ENCODE measurements at regions not wholly inside any gene's neighbourhood (a gene's known extent, or its start where the extent isn't known, plus 50 kb on each side); places are given as distances from the start of the nearest gene placed in this dataset.

- WGBS, 2 donors: 52 to 63% methylated on average over 3 of the region's 3 CpGs
- H3K27ac ChIP-seq (ENCODE audit: low read depth in 1 of 2, low read length in 2 of 2): no peak overlapping the region
- DNase-seq (no peak), ATAC-seq (ENCODE audit: low FRiP score) (no peak)
- intact Hi-C loops (cut with DNase I): no loop called here
- no peaks in the 10 kb centered on the region for H3K9me3 ChIP-seq (ENCODE audit: control insufficient read depth, low read length)
- no peaks in the 10 kb centered on the region for H3K4me1 ChIP-seq (ENCODE audit: control insufficient read depth in 1 of 2, insufficient read depth in 2 of 2, low read length in 2 of 2)
- no peaks in the 10 kb centered on the region for H3K36me3 ChIP-seq (ENCODE audit: control insufficient read depth in 1 of 2, insufficient read depth in 2 of 2, low read length in 1 of 2)
- no peak overlapping the region for H3K4me3 ChIP-seq (ENCODE audit: low read length in 2 of 2)
- no peaks in the 10 kb centered on the region for H3K27me3 ChIP-seq (ENCODE audit: control insufficient read depth in 1 of 2, insufficient read depth in 2 of 2, low read length in 1 of 2)
These were observed 447.8 kb upstream of the KCND2 start for GRCh38 chr7:119825091-119825655.

- DNase-seq (no peak), ATAC-seq (ENCODE audit: low FRiP score) (no peak)
- intact Hi-C loops (cut with DNase I): no loop called here
- no peaks in the 10 kb centered on the region for H3K9me3 ChIP-seq (ENCODE audit: control insufficient read depth, low read length)
- no peaks in the 10 kb centered on the region for H3K4me1 ChIP-seq (ENCODE audit: control insufficient read depth in 1 of 2, insufficient read depth in 2 of 2, low read length in 2 of 2)
- WGBS, 2 donors: 96 to 98% methylated on average over 1 of the region's 1 CpG
- no peak overlapping the region for H3K4me3 ChIP-seq (ENCODE audit: low read length in 2 of 2)
- H3K36me3 ChIP-seq (ENCODE audit: control insufficient read depth in 1 of 2, insufficient read depth in 2 of 2, low read length in 1 of 2): no peaks in the 10 kb centered on the region
- H3K27ac ChIP-seq (ENCODE audit: low read depth in 1 of 2, low read length in 2 of 2): no peak overlapping the region
- H3K27me3 ChIP-seq (ENCODE audit: control insufficient read depth in 1 of 2, insufficient read depth in 2 of 2, low read length in 1 of 2): no peaks in the 10 kb centered on the region
These were observed 446.4 kb upstream of the KCND2 start for GRCh38 chr7:119826547-119826946.

- Histone ChIP-seq H3K9me3 (ENCODE audit: control insufficient read depth, low read length) (peaks cover 4% of the 10 kb centered on the region), H3K27ac (ENCODE audit: low read depth in 1 of 2, low read length in 2 of 2) (no peak overlapping the region), H3K27me3 (ENCODE audit: control insufficient read depth in 1 of 2, insufficient read depth in 2 of 2, low read length in 1 of 2) (no peaks in the 10 kb centered on the region), H3K36me3 (ENCODE audit: control insufficient read depth in 1 of 2, insufficient read depth in 2 of 2, low read length in 1 of 2) (no peaks in the 10 kb centered on the region), H3K4me3 (ENCODE audit: low read length in 2 of 2) (no peak overlapping the region), H3K4me1 (ENCODE audit: control insufficient read depth in 1 of 2, insufficient read depth in 2 of 2, low read length in 2 of 2) (no peaks in the 10 kb centered on the region)
- 95% methylated on average over 6 of the region's 6 CpGs for WGBS, 2 donors
- intact Hi-C loops (cut with DNase I): no loop called here
- DNase-seq (no peak), ATAC-seq (ENCODE audit: low FRiP score) (no peak)
These were observed 434.5 kb upstream of the KCND2 start for GRCh38 chr7:119838444-119838843.

- 41 to 51% methylated on average over 1 of the region's 1 CpG for WGBS, 2 donors
- ATAC-seq (ENCODE audit: low FRiP score) (no peak), DNase-seq (no peak)
- Histone ChIP-seq H3K4me3 (ENCODE audit: low read length in 2 of 2) (no peak overlapping the region), H3K27me3 (ENCODE audit: control insufficient read depth in 1 of 2, insufficient read depth in 2 of 2, low read length in 1 of 2) (no peaks in the 10 kb centered on the region), H3K36me3 (ENCODE audit: control insufficient read depth in 1 of 2, insufficient read depth in 2 of 2, low read length in 1 of 2) (no peaks in the 10 kb centered on the region), H3K27ac (ENCODE audit: low read depth in 1 of 2, low read length in 2 of 2) (no peak overlapping the region), H3K4me1 (ENCODE audit: control insufficient read depth in 1 of 2, insufficient read depth in 2 of 2, low read length in 2 of 2) (no peaks in the 10 kb centered on the region), H3K9me3 (ENCODE audit: control insufficient read depth, low read length) (peaks cover 4% of the 10 kb centered on the region)
- intact Hi-C loops (cut with DNase I): no loop called here
These were observed 430.6 kb upstream of the KCND2 start for GRCh38 chr7:119842337-119842736.

GRCh38 chr7:119842786-119843185, 430.2 kb upstream of the KCND2 start:
- H3K4me3 ChIP-seq (ENCODE audit: low read length in 2 of 2): no peak overlapping the region
- H3K27me3 ChIP-seq (ENCODE audit: control insufficient read depth in 1 of 2, insufficient read depth in 2 of 2, low read length in 1 of 2): no peaks in the 10 kb centered on the region
- H3K36me3 ChIP-seq (ENCODE audit: control insufficient read depth in 1 of 2, insufficient read depth in 2 of 2, low read length in 1 of 2): no peaks in the 10 kb centered on the region
- 60 to 64% methylated on average over 1 of the region's 1 CpG for WGBS, 2 donors
- intact Hi-C loops (cut with DNase I): no loop called here
- H3K27ac ChIP-seq (ENCODE audit: low read depth in 1 of 2, low read length in 2 of 2): no peak overlapping the region
- no peaks in the 10 kb centered on the region for H3K4me1 ChIP-seq (ENCODE audit: control insufficient read depth in 1 of 2, insufficient read depth in 2 of 2, low read length in 2 of 2)
- H3K9me3 ChIP-seq (ENCODE audit: control insufficient read depth, low read length): peaks cover 4% of the 10 kb centered on the region
- no peak for ATAC-seq (ENCODE audit: low FRiP score)
- DNase-seq: no peak

- ATAC-seq (ENCODE audit: low FRiP score) (no peak), DNase-seq (no peak)
- Histone ChIP-seq H3K4me3 (ENCODE audit: low read length in 2 of 2) (no peak overlapping the region), H3K27ac (ENCODE audit: low read depth in 1 of 2, low read length in 2 of 2) (no peak overlapping the region), H3K27me3 (ENCODE audit: control insufficient read depth in 1 of 2, insufficient read depth in 2 of 2, low read length in 1 of 2) (no peaks in the 10 kb centered on the region), H3K9me3 (ENCODE audit: control insufficient read depth, low read length) (no peaks in the 10 kb centered on the region), H3K4me1 (ENCODE audit: control insufficient read depth in 1 of 2, insufficient read depth in 2 of 2, low read length in 2 of 2) (no peaks in the 10 kb centered on the region), H3K36me3 (ENCODE audit: control insufficient read depth in 1 of 2, insufficient read depth in 2 of 2, low read length in 1 of 2) (no peaks in the 10 kb centered on the region)
- intact Hi-C loops (cut with DNase I): no loop called here
These were observed 411.6 kb upstream of the KCND2 start for GRCh38 chr7:119861385-119861784.

GRCh38 chr7:119868387-119868786, 404.6 kb upstream of the KCND2 start:
- no peak overlapping the region for H3K27ac ChIP-seq (ENCODE audit: low read depth in 1 of 2, low read length in 2 of 2)
- DNase-seq (no peak), ATAC-seq (ENCODE audit: low FRiP score) (no peak)
- H3K36me3 ChIP-seq (ENCODE audit: control insufficient read depth in 1 of 2, insufficient read depth in 2 of 2, low read length in 1 of 2): no peaks in the 10 kb centered on the region
- WGBS, 2 donors: 74 to 82% methylated on average over 2 of the region's 2 CpGs
- intact Hi-C loops (cut with DNase I): no loop called here
- H3K4me3 ChIP-seq (ENCODE audit: low read length in 2 of 2): no peak overlapping the region
- H3K27me3 ChIP-seq (ENCODE audit: control insufficient read depth in 1 of 2, insufficient read depth in 2 of 2, low read length in 1 of 2): no peaks in the 10 kb centered on the region
- H3K9me3 ChIP-seq (ENCODE audit: control insufficient read depth, low read length): no peaks in the 10 kb centered on the region
- no peaks in the 10 kb centered on the region for H3K4me1 ChIP-seq (ENCODE audit: control insufficient read depth in 1 of 2, insufficient read depth in 2 of 2, low read length in 2 of 2)

GRCh38 chr7:119879835-119880234, 393.1 kb upstream of the KCND2 start:
- Histone ChIP-seq H3K27ac (ENCODE audit: low read depth in 1 of 2, low read length in 2 of 2) (no peak overlapping the region), H3K36me3 (ENCODE audit: control insufficient read depth in 1 of 2, insufficient read depth in 2 of 2, low read length in 1 of 2) (no peaks in the 10 kb centered on the region), H3K27me3 (ENCODE audit: control insufficient read depth in 1 of 2, insufficient read depth in 2 of 2, low read length in 1 of 2) (no peaks in the 10 kb centered on the region), H3K4me3 (ENCODE audit: low read length in 2 of 2) (no peak overlapping the region), H3K4me1 (ENCODE audit: control insufficient read depth in 1 of 2, insufficient read depth in 2 of 2, low read length in 2 of 2) (no peaks in the 10 kb centered on the region), H3K9me3 (ENCODE audit: control insufficient read depth, low read length) (no peaks in the 10 kb centered on the region)
- intact Hi-C loops (cut with DNase I): no loop called here
- DNase-seq: no peak
- 79% methylated on average over 1 of the region's 1 CpG for WGBS, 2 donors
- no peak for ATAC-seq (ENCODE audit: low FRiP score)

- intact Hi-C loops (cut with DNase I): no loop called here
- DNase-seq: no peak
- H3K27me3 ChIP-seq (ENCODE audit: control insufficient read depth in 1 of 2, insufficient read depth in 2 of 2, low read length in 1 of 2): no peaks in the 10 kb centered on the region
- 75 to 76% methylated on average over 3 of the region's 3 CpGs for WGBS, 2 donors
- H3K9me3 ChIP-seq (ENCODE audit: control insufficient read depth, low read length): no peaks in the 10 kb centered on the region
- H3K4me1 ChIP-seq (ENCODE audit: control insufficient read depth in 1 of 2, insufficient read depth in 2 of 2, low read length in 2 of 2): no peaks in the 10 kb centered on the region
- ATAC-seq (ENCODE audit: low FRiP score): no peak
- no peaks in the 10 kb centered on the region for H3K36me3 ChIP-seq (ENCODE audit: control insufficient read depth in 1 of 2, insufficient read depth in 2 of 2, low read length in 1 of 2)
- H3K4me3 ChIP-seq (ENCODE audit: low read length in 2 of 2): no peak overlapping the region
- H3K27ac ChIP-seq (ENCODE audit: low read depth in 1 of 2, low read length in 2 of 2): no peak overlapping the region
These were observed 387.0 kb upstream of the KCND2 start for GRCh38 chr7:119886007-119886406.

Data from aorta (tissue), 5 donors.